HG02763 (cell line): ENCODE measurements at regions not wholly inside any gene's neighbourhood (a gene's known extent, or its start where the extent isn't known, plus 50 kb on each side); places are given as distances from the start of the nearest gene placed in this dataset.

Experiments used
- ATAC-seq: cut with Tn5 transposase; IDR thresholded peaks from one replicate; pipeline ENCODE4 v1.9.1; 2021; ENCODE audit warnings: mild to moderate bottlenecking, moderate library complexity; ENCODE audit not compliant: unreplicated experiment

DNA sequence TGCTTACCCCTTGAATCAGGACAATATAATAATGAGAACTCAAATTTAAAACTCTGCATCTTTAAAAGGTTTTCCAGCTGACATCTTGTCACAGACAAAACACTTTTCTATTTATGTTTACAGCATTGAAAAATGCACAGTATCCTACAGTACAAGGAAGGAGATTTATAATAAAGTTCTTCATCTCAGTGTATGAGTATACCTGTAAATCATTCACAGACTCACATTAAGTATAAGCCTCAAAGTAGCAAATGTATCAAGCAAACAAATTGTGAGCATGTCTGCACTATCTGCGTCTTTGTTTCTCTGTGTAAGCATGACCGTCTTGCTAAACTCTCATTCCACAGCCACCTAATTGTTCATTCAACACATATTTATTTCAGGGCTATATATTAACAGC, 52.8 kb downstream of the PPP1R2C start:
- no peak for ATAC-seq

- ATAC-seq, result no peak
Measured at GRCh38 chrX:42720209-42720608, 57.8 kb downstream of the PPP1R2C start.

DNA sequence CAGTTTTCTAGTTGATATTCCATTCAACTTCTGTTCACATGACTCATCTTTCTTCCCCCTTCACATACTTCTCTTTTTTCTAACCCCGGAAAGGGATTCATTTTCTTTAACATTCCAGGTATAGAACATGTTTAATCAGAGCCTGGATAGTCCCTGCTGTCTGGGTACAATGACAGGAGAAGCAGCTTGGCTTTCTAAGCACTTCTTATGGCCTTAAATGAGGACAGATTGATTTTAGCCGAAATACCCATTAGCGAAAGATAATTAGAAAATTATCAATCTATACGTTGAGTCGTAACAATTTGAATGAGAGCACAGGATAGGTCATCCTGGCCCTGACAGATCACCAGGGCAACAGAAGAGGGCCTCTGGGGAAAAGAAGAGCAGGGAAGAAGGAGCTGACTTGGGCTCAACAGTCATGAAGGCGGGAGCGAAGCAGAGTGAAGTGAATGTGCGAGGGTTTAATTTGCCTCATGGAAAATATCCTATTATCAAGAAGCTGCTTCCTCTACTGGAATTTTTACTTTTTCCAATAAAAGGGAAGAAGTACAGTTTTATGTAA, 62.2 kb downstream of the PPP1R2C start:
- ATAC-seq, result no peak

GRCh38 chrX:42714981-42715700, 62.8 kb downstream of the PPP1R2C start:
- peak; percentile 56 for ATAC-seq

GRCh38 chrX:42710452-42710851, 67.5 kb downstream of the PPP1R2C start:
- no peak for ATAC-seq

- ATAC-seq, result no peak
Measured at GRCh38 chrX:42708222-42708621, 69.7 kb downstream of the PPP1R2C start.

DNA sequence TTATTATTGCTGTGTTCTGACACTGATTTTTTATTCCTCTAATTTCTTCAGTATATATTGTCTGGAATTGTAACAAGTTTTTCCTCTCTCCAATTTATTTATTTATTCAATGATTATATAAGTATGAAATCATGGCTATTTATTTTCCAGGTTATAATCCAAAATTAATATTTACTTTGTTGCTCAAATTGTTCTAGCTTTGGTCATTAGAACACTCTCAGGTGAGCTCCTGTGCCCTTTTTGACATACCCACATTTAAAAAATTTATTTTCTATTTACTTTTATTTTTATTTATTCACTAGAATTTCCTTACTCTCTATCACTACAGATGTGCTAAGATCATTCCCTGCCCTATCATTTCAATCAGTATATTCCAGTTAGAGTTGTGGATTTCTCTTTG, 70.2 kb downstream of the PPP1R2C start:
- no peak for ATAC-seq

DNA sequence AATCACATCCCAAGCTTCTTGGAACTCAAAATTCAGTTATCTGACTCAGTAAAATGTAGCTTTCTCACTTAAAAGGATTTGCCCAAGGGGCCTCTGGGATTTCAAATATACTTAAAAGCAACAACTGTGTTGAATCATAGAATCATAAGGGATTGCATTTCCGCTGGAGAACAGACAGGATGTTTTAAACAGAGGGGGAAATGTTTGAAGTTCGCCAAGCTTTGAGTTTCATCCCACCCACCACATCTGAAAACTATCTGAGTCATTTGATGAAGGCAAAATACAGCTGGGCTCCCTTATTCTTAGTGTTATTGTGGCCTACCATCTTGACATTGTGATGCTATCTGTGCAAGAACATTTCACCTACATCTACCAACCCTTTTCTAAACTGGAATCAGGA, 73.5 kb downstream of the PPP1R2C start:
- ATAC-seq, result no peak

GRCh38 chrX:42697544-42697943, 80.4 kb downstream of the PPP1R2C start:
- ATAC-seq, result no peak

- ATAC-seq, result no peak
Measured at GRCh38 chrX:42696536-42697124, 81.3 kb downstream of the PPP1R2C start.

DNA sequence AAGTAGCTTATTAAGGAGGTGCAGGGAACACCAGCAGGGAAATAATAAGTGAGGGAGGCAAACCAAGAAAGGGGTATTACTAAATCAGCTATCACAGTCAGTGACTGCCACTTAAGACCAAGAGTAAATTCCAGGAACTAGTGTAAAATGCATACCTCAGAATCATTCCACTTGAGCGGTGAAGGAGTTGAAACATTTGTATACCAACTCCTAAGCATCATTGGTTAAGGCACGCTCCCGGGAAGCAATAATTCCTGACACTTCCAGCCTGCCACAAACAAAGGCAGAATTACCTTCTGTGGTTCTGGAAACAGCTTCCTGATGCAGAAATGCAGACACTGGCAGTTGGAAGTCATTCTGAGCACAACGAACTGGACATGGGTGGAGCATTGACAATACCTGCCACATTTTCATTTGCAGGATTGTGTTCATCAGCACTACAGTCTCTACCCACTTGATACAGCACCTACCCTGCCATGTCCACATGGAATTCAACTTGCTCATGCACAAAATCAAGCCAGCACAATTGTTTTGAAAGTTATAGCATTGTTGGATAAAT, 82.1 kb downstream of the PPP1R2C start:
- no peak for ATAC-seq

DNA sequence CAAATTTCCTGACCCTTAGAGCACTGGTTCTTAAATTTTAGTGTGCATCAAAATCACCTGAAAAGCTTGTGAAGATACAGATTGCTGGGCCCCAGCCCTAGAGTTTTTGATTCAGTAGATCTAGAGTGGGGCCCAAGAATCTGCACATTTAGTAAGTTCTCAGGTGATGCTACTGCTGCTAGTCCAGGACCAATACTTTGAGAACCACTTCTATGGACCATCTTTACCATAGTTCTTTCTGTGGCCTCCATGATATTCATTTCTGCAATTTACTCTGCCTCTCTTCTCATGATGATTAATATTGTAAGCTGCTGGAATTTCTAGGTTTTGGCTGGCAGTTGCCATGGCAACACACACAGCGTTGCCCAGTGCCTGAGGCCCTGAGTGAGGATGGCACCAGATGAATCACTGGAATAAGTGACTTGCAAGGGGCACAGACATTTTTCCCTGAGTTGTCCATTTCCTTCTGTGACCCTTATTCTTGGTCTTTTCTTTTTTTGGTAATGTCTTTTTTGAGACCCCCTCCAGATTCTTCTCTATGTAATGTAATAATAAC, 83.6 kb downstream of the PPP1R2C start:
- ATAC-seq, result no peak

DNA sequence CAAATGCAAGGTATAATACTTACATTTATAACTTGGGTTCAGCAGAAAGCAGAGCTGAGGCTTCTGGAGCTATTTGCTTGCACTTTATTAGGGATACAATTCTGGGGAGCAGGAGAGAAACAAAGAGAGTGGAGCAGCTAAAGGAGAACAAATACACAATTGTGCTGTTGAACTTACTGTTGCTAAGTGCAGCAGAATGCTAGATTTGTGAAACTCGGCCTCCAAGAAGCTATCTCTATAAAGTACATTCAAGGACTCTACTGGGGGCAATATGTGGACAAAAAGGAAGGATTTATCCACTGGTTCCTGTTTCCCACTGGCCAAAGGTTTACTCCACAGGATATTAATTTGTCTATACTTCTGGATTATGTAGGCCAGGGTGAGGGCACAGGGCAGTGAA, 86.8 kb downstream of the PPP1R2C start:
- ATAC-seq, result no peak

- no peak for ATAC-seq
Measured at GRCh38 chrX:42686706-42687105, 91.3 kb downstream of the PPP1R2C start.

DNA sequence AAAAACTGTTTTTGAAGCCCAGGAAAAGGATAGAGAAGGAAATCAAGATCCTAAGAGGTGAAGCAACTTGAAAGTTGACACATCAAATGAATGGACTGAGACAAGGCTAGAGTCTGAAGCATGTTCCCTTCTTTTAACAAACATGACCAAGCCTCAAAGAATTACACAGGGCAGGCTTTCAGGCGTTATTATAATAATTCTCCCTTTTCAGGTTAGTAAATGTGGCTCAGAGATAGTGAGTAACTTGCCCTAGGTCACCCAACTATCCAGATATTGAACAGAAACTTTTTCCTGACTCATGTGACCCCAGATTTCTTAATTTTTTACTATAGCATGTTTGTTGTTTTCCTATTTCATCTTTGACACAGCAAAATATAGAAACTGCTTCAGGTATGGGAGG, 91.7 kb downstream of the PPP1R2C start:
- ATAC-seq, result no peak

GRCh38 chrX:42684065-42684464, 93.9 kb downstream of the PPP1R2C start:
- no peak for ATAC-seq

DNA sequence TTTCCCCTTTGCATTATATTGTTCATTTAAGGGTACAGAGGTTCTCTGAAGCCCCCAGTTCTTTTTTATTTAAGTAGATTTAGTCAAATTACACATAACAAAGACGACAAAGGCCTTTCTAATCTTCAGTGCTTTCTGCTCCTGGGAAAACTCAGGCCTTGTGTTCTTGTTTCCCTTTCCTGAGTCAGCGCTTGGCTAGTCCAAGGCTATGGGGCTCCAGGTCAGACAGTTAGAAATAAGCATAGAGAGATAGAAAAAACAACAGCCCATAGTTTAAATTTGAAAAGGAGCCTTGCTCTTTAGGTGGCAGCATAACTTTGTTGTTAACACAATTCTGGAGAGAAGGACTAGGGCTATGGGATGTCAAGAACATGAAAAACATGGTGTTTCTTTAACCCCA, 97.3 kb downstream of the PPP1R2C start:
- no peak for ATAC-seq

GRCh38 chrX:42678133-42678532, 99.8 kb downstream of the PPP1R2C start:
- no peak for ATAC-seq

DNA sequence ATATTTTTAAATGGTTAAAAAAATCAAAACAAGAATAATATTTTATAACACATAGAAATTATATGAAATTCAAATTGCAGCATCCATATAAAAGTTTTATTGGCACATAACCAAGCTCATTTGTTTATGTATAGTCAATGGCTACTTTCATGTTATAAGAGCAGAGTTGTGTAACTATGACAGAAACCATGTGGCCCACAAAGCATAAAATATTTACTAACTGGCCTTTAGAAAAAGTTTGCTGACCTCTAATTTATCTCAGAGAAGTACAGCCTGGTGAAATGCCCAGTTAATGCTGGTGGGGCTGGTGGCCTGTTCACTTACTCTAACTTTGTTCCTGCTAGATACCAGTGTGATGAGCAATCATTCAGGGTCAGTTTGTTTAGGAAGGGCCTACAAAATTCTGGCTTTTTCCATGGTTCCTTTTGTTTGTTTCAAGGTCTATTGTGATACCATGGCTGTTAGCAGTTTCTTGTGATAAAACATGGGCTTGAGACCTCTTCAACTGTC, 104.6 kb downstream of the PPP1R2C start:
- ATAC-seq, result no peak

DNA sequence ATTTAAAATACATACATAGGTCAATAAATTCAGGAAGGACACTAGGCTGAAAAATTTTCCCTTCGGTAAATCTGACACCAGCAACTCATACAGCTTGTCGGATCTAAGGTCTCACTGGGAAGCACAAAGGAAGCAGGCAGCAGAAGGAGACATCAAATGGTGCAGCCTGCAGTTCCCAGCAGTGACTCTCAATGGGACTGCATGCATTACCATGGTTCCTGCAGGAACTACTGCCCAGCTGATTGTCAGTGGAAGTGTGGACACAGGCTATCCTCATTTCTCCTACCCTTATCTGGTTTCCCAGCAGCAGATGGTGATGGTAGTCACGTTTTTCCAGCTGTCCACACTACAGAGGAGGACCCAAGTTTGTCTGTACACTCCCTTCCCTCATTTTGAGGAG, 113.3 kb downstream of the PPP1R2C start:
- no peak for ATAC-seq

GRCh38 chrX:42628471-42628870, 149.5 kb downstream of the PPP1R2C start:
- ATAC-seq, result no peak

GRCh38 chrX:42627891-42628290, 150.1 kb downstream of the PPP1R2C start:
- no peak for ATAC-seq
